Hematopoietic multipotent progenitor cell treated with erythropoietin and hydrocortisone succinate and interleukin-3 and kit ligand, for 6 days (in vitro differentiated cells): ENCODE measurements at regions not wholly inside any gene's neighbourhood (a gene's known extent, or its start where the extent isn't known, plus 50 kb on each side); places are given as distances from the start of the nearest gene placed in this dataset.

Source experiments
- DNase-seq: peaks from one replicate; pipeline ENCODE4 v3.0.0-alpha.2; 2015

DNA sequence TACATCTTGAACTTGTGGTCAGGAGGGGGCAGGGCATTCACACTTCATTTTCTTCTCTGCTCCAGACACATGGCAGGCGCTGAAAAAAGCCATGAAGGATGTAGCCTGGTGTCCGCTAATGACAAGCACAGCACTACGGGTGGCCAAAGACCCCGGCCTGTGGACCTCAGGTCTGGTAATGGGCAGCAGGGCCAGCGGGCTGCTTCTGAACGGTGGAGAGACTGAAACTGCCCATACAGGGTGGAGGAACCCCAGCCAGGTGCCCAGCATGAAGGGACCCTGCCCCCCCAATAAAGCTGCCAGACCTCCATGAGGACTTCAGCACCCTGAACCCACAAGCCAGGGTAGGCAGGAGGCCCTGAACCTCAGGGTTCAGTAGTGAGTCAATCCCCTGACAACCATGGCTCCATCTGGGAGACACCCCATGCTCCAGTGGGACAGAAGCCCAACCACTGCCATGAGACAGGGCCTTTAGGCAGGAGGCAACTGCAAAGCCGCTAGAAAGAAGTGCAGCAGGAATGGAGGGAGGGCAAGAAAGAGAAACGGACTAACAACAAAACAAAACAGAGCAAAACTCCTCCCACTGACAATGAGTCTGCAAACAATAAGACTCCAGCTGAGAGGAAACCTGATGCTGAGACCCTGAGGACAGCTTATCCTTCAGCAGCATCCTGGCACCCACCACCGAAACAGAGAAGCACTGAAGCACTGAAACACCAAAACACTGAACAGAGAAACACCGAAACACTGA lies 140.2 kb upstream of the PPP2R2D start:
- DNase-seq, result no peak

DNA sequence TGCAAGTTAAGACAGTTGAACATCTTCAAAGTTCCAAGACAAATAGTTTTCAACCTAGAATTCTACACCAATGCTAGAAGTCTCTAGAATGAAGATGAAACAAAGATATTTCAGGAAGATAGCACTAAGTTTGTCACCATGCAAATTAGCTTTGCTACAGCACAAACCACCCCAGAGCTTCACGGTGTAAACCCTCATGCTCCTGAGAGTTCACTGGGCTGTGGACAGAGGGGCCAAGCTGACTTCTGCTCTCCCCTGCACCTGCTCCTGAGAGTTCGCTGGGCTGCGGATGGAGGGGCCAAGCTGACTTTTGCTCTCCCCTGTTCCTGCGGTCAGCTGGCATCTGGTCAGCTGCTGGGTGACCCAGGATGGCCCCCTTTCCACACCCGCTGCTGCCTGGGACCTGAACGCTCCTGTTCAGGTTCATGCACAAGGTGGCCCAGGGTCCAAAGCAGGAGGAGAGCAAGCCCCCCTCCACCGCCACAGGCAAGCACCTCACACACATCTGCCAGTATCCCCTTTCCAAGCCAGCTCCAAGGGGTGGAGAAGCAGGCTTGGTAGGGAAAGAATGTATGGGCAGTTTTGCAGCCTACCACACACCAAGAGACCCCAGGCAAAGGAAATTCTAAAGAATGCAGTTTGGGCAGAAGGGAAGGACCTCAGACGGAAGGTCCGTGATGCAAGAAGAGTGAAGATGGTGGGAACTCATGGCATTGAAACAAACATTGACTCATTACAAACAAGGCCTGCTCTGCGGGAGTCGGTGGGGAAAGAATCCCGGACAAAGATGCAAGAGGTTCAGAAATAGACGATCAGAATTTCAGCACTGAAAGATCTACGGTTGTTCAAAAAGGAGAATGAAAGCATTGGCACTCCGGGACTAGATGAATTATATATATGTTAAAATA lies 137.8 kb upstream of the PPP2R2D start:
- no peak for DNase-seq

DNA sequence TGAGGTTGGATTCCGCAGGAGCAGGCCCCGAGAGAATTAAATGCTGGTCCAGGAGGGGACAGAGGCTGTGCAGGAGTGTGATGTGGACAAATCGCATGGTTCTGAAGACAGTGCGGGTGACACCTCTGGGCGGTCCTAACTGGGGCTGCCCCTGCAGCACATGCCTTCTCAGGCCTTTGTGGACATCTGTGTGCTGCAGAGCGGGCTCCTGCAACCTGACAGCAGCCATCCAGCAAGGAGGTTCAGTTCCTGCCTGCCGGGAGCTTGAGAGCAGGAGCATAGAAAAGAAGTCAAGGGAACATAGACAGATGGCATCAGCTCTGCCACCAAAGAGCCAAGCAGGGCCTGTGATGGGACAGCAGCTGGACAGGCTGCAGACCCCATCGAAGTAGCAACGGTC lies 135.9 kb upstream of the PPP2R2D start:
- DNase-seq, result no peak

DNA sequence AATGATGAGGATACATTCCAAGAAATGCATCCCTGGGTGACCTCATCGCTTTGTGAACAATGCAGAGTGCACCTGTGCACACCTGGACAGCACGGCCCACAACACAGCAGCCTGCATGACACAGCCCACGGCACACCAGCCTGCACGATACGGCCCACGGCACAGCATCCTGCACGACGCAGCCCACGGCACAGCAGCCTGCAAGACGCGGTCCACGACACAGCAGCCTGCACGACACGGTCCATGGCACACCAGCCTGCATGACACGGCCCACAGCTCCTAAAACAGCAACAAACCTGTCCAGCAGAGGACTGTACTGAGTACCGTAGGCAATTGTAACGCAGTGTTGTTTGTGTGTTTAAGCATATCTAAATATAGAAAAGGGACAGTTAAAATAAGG lies 134.7 kb upstream of the PPP2R2D start:
- no peak for DNase-seq

DNA sequence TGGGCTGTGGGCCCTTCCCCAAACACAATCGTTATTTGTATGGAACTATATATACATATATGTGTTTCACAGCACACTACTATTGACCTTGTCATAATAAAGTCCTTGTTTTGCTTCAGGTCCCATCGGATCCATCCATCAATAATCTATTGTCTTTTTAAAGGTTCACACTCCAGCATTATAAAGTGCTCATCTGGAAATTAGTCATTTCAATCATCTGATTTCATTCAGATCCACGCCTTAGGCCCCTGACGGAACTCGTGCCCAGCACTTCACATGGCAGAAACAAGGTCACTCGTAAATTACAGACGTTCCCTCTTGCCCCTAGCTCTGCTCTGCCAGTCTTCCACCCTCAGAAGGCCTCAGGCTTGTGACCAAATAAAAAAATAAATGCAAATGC lies 133.1 kb upstream of the PPP2R2D start:
- no peak for DNase-seq

DNA sequence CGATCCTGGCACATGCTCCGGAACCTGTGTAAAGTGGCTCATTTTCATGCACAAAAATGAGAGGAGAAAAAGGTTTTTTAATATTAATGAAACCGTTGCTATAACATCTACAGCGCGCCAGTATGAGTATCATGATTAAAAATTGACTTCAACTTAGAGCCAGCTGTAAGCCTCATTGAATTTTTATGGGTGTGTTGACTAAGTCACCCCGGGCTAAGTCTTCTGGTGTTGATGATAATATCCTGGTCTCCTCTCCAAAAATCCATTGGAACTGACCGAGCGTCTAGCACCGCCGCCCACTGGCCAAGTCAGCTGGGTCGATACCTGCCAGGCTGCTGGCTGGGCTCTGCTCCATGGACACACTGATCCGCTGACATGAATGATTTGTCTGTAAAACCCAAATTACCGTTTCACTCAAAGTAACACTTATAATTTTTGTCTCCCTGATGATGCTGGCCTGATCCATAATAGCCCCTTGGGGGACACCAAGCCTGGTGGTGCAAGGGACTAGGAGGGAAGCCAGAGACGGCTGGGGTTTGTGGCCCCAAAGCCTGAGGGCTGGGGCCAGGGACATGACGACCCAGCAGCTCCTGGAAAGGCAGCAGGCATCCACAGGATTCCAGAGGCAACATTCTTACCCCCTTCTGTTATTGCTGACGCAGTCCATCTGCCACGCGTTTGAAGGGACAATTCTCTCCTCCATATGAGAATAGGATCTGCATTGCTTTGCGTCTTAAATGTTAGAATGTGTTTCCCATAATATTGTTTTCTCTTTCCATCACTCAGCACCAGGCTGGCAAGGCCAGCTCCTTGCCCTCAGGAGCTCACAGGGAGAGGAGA lies 131.0 kb upstream of the PPP2R2D start:
- DNase-seq, result no peak

DNA sequence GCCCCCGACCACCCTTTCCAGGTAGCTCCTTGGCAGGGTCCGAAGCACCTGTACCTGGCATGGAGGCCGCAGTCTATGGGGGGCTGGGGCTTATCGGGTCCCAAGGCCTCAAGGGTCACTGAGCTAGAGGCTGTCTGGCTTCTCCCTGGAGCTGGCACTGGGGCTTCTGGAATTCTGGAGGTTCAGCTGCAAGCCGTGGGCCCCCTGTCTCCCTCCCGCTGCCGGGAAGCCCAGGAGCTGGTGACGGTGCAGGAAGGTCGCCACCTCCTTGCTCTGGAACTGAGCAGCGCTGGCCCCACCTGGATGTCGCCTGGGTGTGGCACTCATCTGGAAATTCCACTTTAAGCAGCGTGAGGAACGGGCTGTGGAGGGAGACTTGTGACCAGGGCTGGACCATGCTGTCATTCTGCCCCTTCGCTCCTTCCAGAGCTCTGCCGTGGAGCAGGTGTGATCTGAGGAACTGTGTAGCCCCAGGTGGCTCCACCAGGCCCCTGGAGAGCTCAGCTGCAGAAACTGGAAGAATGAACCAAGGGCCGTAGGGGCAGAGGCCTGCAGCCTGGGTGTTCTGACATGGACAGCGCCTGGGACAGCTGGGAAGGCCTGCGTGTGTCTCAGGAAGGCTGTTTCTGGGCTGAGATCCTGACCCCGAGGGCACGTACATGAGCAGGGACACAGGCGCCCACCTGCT lies 129.7 kb upstream of the PPP2R2D start:
- DNase-seq, result no peak

DNA sequence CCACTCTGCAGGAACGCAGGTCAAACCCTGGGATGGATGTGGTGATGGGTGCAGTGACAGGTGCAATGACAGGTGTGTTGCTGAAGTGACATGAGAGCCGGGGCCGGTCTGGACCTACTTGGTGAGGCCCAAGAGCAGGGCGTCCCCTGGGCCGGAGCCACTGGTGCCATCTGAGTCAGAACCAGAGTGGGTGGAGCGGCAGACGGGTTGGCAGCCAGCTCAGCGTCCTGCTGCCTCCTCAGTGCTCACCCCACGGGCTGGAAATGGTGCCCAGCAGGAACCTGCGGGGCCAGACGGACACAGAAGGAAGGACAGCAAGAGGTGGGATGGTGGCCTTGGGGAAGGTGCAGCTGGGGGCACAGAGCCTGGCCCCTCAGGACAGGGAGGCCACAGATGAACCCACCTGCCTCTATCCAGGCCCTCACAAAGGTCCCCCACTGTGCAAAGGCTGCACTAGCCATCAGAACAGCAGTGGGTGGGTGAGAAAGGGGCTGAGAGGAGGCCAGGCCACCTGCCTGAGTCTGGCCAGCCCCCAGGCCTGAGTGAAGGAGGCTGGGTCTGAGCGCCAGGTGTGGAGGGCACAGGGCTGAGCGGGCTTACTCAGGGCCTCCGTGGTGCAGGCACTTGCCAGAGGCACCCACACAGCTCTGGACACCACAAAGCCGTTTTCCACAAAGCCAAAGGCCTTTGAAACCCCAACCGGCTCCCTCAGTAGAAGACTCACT lies 129.0 kb upstream of the PPP2R2D start:
- DNase-seq, result no peak

DNA sequence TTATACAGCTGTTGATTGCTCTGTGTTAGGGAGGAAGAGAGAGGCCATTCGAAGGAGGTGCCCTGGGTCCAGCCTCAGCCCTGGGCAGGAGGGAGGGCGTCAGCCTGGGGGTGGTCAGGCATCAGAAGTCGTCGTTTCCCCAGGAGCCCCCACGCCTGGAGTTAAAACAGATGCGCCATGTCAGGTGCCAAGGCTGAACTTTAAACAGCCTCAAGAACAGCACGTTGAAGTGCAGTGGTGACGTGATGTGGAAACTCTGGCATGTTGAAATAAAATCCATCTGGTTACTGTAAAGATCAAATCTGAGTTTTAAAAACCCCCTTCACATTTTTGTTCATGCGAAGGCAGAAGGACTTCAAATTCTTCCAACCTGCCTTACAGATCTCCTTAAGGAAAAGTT lies 128.4 kb upstream of the PPP2R2D start:
- DNase-seq, result no peak

DNA sequence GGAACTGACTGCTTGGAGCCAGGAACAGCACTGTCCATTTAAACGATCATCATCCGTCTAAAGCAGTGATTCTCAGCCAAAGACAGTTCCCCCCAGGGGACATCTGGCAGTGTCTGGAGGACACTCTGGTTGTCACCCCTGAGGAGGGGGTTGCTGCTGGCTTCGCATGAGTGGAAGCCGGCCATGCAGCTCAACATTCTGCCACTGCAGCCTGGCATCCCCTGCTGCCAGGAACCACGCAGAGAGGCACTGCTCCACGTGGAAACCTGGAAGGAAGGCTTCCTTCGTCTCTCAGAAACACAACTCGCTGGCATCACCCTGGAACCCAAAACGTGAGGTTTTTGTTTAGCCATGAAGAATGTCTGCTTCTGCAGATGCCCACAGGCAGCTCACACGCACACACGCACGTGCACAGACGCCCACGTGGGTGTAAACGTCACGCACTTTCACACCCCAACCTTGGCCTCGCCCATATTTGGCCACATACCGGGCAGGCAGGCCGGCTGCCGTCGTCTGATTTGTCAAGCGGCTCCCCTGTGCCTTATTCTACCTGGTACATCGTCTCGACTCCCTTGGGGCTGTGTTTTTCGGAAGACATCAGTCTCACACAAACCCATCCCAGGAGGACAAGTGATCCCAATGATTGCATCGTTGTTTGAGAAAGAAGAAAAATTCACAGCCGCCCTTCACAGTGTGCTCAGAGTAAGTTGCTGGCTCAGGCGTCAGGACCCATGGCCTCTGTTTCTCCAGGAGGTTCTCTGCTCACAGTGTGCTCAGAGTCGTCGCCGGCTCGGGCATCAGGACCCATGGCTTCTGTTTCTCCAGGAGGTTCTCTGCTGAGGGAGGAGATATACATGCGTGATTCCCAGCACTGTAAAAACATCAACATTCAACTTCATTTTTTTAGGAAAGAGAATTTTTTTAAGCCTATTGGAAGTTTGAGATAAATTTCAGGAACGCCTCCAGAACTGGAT lies 127.2 kb upstream of the PPP2R2D start:
- no peak for DNase-seq

DNA sequence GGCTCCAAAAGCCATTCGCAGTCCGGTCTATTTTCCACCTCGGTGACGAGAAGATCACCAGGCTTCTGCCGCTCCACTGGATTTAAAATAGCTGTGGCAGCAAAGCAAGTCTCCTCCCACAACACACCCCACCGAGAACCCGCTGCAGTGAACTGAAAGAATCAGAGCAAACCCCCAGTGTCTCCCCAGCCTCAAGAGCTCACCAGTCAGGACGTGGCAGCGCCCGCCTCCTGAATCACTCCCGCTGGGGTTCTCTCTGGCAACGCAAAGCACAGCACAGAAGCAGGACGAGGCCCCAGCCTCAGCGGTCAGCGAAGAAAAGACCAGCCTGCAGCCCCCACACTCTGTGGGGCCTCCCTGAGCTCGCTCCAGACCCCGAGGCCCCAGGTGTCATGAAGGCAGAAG lies 126.1 kb upstream of the PPP2R2D start:
- DNase-seq, result no peak

DNA sequence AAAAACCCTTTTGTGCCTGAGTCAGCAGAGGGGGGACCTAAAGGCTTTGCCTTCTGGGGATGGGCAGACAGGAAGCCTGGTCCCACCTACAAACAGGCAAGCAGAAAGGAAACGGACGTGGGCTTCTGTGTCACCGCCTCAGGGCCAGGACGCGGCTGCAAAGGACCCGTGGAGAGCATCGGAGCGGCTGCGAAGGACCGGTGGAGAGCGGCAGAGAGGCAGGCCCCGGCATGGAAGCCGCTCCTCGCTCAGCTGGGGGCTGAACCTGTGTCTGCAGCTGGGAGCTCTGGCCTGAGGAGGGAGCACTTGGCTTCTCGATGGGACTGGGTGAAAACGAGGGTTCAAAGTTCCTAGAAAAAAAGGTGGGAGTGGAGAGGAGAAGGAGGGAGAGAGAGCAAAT lies 125.4 kb upstream of the PPP2R2D start:
- DNase-seq, result no peak

DNA sequence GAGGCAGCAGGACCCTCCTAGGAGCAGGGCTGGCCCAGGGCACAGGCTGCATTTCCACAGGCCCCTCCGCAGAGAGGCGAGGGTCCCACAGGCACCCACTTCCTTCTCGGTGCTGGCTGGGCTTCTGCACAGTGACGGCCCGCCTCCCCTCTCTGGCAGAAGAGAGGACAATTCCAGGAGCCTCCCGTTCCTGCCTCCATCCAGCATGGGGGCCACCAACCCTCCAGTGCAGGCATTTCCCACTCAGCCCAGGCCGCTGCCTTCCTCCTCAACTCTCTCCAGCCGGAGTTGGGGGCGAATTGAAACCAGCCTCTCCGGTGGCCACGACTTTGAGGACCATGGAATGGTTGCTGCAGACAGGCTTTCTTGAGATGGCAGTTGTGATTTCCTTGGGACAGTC lies 125.0 kb upstream of the PPP2R2D start:
- no peak for DNase-seq

DNA sequence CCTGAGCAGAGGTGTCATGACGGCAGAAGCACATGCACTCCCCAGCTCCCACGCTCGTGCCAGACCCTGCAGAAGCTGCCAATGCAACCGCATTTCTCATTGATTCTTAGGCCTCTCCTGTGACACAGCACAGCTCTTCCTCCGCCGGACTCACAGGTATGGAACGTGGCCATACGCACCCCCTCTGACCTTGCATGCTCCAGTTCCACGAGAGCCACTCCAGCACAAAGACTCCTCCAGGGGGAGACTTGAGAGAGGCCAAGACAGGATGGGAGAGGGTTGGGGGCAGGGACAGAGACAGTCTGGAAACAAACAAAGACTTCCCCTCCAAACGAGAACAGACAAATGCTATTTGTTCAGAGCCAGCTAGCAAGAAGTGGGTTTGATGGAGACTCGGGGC lies 124.3 kb upstream of the PPP2R2D start:
- no peak for DNase-seq

DNA sequence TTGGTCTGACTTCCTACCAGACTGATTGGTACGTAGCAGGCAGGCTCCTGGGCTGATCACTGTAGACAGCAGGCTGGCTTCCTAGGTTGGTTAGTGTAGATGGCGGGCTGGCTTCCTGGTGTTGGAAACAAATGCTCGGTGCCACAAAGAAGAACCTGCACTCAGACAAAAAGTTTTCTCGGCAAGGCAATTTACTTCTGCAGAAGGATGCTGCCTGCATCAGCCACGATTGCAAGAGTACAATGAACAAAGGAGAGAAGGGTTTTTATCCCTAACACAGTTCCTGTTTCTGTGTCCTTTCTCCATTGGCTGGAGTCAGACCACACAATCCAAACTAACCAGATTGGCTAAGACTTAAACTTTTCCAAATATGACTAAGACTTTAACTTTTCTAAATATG lies 123.6 kb upstream of the PPP2R2D start:
- no peak for DNase-seq

DNA sequence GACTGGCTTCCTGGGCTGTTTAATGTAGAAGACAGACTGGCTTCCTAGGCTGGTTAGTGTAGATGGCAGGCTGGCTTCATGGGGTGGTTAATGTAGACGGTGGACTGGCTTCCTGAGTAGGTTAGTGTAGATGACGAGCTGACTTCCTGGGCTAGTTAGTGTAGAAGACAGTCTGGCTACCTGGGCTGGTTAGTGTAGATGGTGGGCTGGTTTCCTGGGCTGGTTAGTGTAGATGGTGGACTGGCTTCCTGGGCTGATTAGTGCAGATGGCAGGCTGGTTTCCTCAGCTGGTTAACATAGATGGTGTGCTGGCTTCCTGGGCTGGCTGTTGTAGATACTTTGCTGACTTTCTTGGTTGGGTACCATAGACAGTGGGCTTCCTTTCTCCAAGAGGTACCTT lies 122.9 kb upstream of the PPP2R2D start:
- no peak for DNase-seq

DNA sequence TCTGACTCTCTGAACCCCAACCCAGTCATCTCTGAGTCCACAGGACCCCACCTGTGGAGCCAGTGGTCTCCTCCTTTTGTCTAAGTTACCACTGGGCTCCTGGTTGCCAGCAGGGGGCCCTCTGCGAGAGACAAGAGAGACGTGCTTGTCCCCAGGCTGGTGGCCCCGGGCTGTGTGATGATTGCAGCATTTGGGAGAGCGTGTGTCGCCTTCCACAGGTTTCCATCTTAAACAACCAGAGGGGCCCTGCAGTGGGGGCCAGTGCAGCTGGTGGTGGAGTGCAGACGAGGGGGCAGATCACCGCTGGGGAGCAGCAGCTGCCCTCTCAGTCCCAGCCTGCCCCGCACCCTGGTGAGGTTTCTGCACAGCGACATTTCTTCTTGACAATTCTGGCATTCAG lies 122.4 kb upstream of the PPP2R2D start:
- DNase-seq, result no peak

DNA sequence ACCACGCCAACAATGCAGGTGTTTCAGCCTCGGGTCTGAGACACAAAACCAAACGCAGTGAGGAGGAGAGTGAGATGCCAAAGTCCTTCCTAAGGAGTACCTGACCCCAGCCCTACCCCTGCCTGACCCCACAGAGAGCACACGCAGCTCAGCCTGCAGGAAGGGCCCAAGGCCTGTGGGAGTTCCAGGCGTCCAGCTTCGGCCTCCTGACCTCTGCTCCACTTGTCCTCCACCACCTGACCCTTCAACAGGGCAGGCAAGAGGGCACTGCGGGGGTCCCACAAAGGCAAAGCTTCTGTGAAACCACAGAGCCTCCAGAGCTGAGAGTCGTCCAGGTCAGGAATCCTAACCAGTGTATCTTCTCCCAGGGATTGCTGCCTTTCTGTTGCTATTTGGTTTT lies 122.0 kb upstream of the PPP2R2D start:
- no peak for DNase-seq

DNA sequence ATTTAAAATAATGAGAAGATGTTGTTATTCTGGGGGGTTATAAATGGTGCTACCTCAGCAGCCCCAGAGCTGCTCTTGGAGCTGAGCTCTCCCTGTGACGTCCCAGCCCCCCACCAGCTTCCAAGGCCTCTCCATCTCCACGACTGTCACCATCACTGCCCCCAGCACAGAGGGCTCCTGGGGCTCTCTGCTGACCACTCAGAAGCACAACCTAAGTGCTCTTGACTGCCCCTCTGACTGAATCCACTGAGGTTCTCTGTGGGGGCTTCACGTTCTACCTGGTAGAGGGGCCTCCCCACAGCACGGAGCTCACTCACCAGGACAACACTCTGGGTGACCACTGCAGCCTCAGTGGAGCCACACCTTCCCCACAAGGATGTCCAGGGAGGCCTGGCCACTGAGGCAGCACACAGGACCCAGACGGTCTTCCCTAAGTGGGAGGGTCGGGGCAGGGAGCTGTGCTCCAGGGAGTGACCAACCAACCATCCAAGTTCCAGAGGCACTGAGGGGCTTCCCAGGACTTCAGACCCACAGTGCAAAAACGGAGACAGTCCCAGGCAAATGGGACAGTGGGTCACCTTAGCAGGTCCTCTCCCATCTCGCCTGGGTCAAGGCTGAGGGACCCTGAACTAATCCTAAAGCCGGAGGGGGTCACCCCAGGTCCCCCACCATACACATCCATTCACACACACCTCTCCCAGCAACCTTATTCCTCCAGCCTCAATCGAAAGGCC lies 121.0 kb upstream of the PPP2R2D start:
- no peak for DNase-seq

DNA sequence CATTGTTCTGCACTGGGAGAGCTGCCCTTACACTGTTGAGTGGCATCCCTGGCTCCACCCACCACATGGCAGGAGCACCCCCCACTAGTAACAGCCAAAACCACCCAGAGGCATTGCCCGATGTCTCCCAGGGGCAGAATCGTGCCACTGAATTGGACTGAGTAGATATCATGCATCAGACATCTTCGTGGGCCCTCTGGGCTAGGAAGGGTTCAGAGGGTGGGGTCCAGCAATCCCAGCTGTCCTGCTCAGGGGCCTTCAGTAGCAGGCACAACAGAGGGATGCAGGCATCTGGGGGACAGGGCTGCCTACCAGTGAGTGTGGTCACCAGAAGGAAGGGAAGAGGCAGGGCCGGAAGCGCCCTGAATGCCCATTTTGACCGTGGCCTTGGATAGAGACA lies 119.7 kb upstream of the PPP2R2D start:
- no peak for DNase-seq
